GM13976 (cell line): ENCODE measurements at regions not wholly inside any gene's neighbourhood (a gene's known extent, or its start where the extent isn't known, plus 50 kb on each side); places are given as distances from the start of the nearest gene placed in this dataset.
"Not testable (repeated sequence)": the region's sequence is repeated elsewhere in the genome, so short reads cannot be mapped to it uniquely, and the experiment has no call there.

Experiments
- DNase-seq: peaks from one replicate; pipeline ENCODE4 v3.0.0; 2012; ENCODE audit warnings: low spot score
- in situ Hi-C: fragments of 300-500 bp; cut with MboI; formaldehyde crosslinking; loops from one replicate; pipeline ENCODE4 v1.12.0; 2022; ENCODE audit warnings: low sequenced_read_pairs, mixed read lengths, inconsistent platforms; ENCODE audit not compliant: unreplicated experiment
- TF ChIP-seq, protein P1 (sequence below): IDR thresholded peaks from 2 replicates; pipeline ENCODE4 v1.5.1; 2012; ENCODE audit warnings: borderline replicate concordance, mild to moderate bottlenecking; ENCODE audit not compliant: insufficient read depth; ENCODE audit errors: extremely low read depth, missing control alignments, control extremely low read depth

GRCh38 chr6:93849857-93850256, 430.5 kb upstream of the EPHA7 start:
- in situ Hi-C loops, result no loop called here
- TF ChIP-seq, protein P1, sequence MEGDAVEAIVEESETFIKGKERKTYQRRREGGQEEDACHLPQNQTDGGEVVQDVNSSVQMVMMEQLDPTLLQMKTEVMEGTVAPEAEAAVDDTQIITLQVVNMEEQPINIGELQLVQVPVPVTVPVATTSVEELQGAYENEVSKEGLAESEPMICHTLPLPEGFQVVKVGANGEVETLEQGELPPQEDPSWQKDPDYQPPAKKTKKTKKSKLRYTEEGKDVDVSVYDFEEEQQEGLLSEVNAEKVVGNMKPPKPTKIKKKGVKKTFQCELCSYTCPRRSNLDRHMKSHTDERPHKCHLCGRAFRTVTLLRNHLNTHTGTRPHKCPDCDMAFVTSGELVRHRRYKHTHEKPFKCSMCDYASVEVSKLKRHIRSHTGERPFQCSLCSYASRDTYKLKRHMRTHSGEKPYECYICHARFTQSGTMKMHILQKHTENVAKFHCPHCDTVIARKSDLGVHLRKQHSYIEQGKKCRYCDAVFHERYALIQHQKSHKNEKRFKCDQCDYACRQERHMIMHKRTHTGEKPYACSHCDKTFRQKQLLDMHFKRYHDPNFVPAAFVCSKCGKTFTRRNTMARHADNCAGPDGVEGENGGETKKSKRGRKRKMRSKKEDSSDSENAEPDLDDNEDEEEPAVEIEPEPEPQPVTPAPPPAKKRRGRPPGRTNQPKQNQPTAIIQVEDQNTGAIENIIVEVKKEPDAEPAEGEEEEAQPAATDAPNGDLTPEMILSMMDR, result no peak
- no peak for DNase-seq

DNA sequence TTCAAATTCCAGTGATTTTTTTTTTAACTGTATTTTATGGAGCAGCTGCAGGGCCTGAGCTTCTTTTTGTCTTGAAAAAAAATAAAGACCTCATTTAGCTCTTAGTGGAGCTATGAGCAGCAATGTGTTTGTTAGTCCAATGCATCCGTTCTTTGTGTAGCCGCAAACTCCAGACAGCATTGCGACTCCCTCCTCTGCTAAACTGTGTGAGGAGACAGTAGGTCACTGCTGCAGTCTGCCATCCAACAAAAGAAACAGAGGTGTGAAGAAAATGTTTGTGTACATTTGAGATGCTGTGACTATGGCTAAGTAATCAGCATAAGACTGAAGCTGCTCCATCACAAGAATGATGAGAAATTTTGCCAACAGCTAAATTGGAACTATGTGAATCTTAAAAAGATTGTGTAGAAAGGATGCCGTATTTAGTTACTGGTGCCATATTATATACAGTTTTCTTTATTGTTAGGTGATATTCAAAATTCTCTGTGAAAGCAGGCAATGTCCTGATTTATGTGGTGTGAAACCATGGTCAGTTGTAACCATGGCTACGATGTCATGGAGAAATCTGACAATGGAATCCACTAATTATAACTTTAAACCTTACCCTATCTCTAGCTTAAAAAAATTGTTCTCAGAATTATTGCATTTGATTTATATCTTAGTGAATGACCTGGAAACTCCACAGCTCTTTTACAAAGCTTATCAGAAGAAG, 428.8 kb upstream of the EPHA7 start:
- TF ChIP-seq, protein P1, result no peak
- DNase-seq, result no peak
- in situ Hi-C loops, result no loop called here

DNA sequence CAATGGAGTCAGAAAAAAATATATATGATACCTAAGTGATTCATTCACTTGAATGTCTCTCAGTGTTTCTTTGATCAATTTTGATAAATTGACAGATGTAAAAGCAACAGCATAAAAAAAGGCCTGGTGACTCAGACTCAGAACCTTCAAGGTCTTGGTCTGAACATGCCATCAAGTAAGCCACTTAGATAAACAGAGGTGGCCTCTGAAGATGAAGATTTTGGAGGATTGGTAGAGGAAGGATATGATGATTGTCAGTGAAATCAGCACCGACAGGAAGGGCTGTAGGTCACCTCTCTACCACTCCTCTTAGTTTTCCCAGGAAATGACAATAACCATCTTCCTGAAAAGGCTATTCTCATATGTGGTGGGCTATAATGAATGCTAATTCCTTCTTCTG, 422.8 kb upstream of the EPHA7 start:
- TF ChIP-seq, protein P1, result no peak
- in situ Hi-C loops, result no loop called here
- DNase-seq, result no peak

- in situ Hi-C loops, DNase-seq: not testable (repeated sequence)
Measured at GRCh38 chr6:93835451-93836145, 416.2 kb upstream of the EPHA7 start.

GRCh38 chr6:93835026-93835425, 415.7 kb upstream of the EPHA7 start:
- DNase-seq, in situ Hi-C loops: not testable (repeated sequence)

DNA sequence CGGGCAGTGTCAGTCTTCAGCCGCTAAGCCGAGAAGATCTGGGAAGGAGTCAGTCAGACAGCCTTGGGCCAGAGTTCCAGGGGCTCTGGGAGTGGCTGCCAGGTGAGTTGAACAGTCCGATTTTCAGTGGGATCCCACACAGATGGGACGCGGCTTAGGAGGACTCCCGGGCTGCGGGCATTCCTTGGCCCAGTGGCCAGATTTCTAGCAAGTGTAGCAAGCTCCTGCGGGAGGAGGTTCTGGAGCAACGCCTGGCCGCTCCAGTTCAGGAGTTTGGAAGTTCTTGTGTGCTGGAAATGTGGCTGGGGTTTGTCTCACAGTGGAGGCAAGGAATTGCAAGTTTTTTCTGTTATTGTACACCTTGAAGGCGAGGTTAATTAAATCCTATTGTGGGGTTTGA, 414.0 kb upstream of the EPHA7 start:
- DNase-seq, in situ Hi-C loops: not testable (repeated sequence)

GRCh38 chr6:93829757-93830156, 410.4 kb upstream of the EPHA7 start:
- in situ Hi-C loops, DNase-seq: not testable (repeated sequence)

DNA sequence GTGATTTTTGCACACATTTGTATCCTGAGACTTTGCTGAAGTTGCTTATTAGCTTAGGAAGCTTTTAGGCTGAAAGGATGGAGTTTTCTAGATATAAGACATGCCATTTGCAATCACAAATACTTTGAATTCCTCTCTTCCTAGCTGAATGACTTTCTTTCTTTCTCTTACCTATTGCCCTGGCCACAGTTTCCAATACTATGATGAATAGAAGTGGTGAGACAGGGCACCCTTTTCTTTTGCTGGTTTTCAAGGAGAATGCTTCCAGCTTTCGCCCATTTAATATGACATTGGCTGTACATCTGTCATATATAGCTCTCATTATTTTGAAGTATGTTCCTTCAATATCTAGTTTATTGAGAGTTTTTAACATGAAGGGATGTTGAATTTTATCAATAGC, 409.6 kb upstream of the EPHA7 start:
- in situ Hi-C loops, result no loop called here
- DNase-seq, result no peak
- TF ChIP-seq, protein P1, result no peak

DNA sequence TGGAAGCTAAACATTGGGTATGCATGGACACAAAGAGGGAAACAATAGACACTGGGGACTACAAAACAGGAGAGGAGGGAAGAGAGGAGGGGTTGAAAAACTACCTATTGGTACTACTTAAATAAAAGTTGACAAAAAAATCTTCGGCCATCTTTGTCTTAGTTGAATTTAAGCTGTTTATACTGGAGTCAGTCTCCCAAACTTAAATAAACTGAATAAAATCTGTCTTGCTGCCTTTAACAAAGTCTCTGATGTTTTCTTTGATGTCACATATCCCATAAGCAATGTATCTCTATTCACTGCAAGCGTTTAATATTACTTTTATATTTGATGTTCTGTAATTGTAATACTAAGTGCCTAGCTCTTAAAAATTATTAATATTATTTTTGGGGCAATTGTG, 409.2 kb upstream of the EPHA7 start:
- DNase-seq, result no peak
- in situ Hi-C loops, result no loop called here
- TF ChIP-seq, protein P1, result no peak
